Type B pancreatic cell (in vitro differentiated cells): ENCODE measurements at regions not wholly inside any gene's neighbourhood (a gene's known extent, or its start where the extent isn't known, plus 50 kb on each side); places are given as distances from the start of the nearest gene placed in this dataset.

Experiments
- DNase-seq: peaks from one replicate; pipeline ENCODE4 v3.0.0; 2021; ENCODE audit warnings: mixed read lengths; ENCODE audit not compliant: unreplicated experiment; ENCODE audit errors: extremely low spot score
- H3K27ac Mint-ChIP-seq: 2 replicates; pipeline ENCODE4 v1.8.0; 2021; ENCODE audit warnings: mild to moderate bottlenecking, mixed read lengths
- H3K27me3 Mint-ChIP-seq: 2 replicates; pipeline ENCODE4 v1.8.0; 2021; ENCODE audit warnings: mixed read lengths
- H3K36me3 Mint-ChIP-seq: 2 replicates; pipeline ENCODE4 v1.8.0; 2021; ENCODE audit warnings: mixed read lengths
- H3K4me1 Mint-ChIP-seq: one replicate; pipeline ENCODE4 v1.8.0; 2021; ENCODE audit warnings: mixed read lengths; ENCODE audit not compliant: unreplicated experiment
- H3K4me3 Mint-ChIP-seq: 2 replicates; pipeline ENCODE4 v1.8.0; 2021; ENCODE audit warnings: mild to moderate bottlenecking, mixed read lengths
- H3K9me3 Mint-ChIP-seq: 2 replicates; pipeline ENCODE4 v1.8.0; 2021; ENCODE audit warnings: mixed read lengths
- CTCF ChIP-seq: fragments of 200-600 bp; sonication (generic); conservative IDR thresholded peaks from 2 replicates; pipeline ENCODE4 v1.5.0; 2021; ENCODE audit warnings: antibody characterized with exemption, mild to moderate bottlenecking

- Mint-ChIP-seq H3K9me3 (no peaks in the 10 kb centered on the region), H3K27ac (no peak overlapping the region), H3K36me3 (no peaks in the 10 kb centered on the region), H3K27me3 (peaks cover 13% of the 10 kb centered on the region), H3K4me1 (no peaks in the 10 kb centered on the region), H3K4me3 (no peak overlapping the region)
- TF ChIP-seq CTCF = no peak
- no peak for DNase-seq
Measured at GRCh38 chr13:111420113-111420876, 99.9 kb downstream of the TEX29 start.

GRCh38 chr13:111421216-111421615, 100.8 kb downstream of the TEX29 start:
- H3K4me1 Mint-ChIP-seq = no peaks in the 10 kb centered on the region
- no peaks in the 10 kb centered on the region for H3K36me3 Mint-ChIP-seq
- TF ChIP-seq CTCF = no peak
- no peaks in the 10 kb centered on the region for H3K9me3 Mint-ChIP-seq
- no peak overlapping the region for H3K4me3 Mint-ChIP-seq
- no peak for DNase-seq
- H3K27ac Mint-ChIP-seq = no peak overlapping the region
- H3K27me3 Mint-ChIP-seq = peaks cover 13% of the 10 kb centered on the region

GRCh38 chr13:111422348-111422747, 101.9 kb downstream of the TEX29 start:
- Mint-ChIP-seq H3K4me1 (no peaks in the 10 kb centered on the region), H3K27me3 (peaks cover 8% of the 10 kb centered on the region), H3K4me3 (no peak overlapping the region), H3K9me3 (no peaks in the 10 kb centered on the region), H3K27ac (no peak overlapping the region), H3K36me3 (no peaks in the 10 kb centered on the region)
- no peak for TF ChIP-seq CTCF
- DNase-seq = no peak

DNA sequence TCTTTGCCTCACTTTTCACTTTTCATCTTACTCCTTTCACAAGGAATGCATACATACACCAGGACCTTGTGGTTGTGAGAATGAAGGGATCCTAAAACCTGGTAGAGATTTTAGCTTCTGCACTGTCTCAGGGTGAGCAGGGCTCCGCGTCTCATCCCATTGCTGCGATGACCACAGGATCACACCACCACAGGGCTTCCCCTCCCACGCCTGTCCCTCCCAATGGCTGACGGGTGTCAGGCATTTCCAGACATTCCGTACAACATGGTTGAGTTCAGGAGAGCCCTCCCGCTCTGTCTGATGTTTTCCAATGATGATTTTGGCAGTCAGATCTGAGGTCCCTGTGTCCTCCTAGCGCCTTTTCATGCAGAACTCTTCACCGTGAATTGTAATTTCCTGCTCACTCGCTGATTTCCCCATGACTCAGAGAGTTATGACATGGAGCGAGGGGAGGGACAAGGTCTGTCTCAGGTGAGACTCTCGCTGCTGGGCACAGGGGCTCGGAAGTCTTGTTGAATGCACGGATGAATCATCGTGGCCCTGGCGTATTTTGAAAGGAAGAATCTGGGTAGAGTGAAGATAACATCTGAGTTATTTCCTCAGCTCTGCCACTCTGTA, 102.8 kb downstream of the TEX29 start:
- H3K4me1 Mint-ChIP-seq = no peaks in the 10 kb centered on the region
- H3K27ac Mint-ChIP-seq = no peak overlapping the region
- DNase-seq = no peak
- peaks cover 4% of the 10 kb centered on the region for H3K27me3 Mint-ChIP-seq
- H3K36me3 Mint-ChIP-seq = no peaks in the 10 kb centered on the region
- no peak overlapping the region for H3K4me3 Mint-ChIP-seq
- no peaks in the 10 kb centered on the region for H3K9me3 Mint-ChIP-seq
- no peak for TF ChIP-seq CTCF

DNA sequence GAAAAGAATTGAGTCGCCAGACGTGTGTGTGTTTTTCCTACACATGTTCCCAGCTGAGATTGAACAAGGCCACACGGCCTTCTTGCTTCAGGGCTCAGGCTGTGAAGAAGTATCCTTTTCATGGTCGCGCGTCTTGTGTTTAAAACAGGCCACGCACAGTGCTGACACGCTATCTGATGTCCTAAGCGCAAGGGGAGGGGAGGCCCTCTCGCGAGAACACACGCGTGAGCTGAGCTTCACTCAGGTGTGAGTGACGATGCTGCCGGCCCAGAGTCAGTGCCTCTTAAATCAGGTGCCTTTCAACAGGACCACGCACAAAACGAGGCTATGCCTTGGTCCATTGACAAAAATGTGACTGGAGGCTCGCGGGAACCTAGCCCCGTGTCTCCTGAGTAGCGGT, 103.7 kb downstream of the TEX29 start:
- no peaks in the 10 kb centered on the region for H3K36me3 Mint-ChIP-seq
- H3K27ac Mint-ChIP-seq = no peak overlapping the region
- no peak overlapping the region for H3K4me3 Mint-ChIP-seq
- peaks cover 4% of the 10 kb centered on the region for H3K27me3 Mint-ChIP-seq
- no peaks in the 10 kb centered on the region for H3K9me3 Mint-ChIP-seq
- DNase-seq = no peak
- no peak for TF ChIP-seq CTCF
- no peaks in the 10 kb centered on the region for H3K4me1 Mint-ChIP-seq
